ENCODE measurements at regions not wholly inside any gene's neighbourhood (a gene's known extent, or its start where the extent isn't known, plus 50 kb on each side); places are given as distances from the start of the nearest gene placed in this dataset.
"Not testable (repeated sequence)": the region's sequence is repeated elsewhere in the genome, so short reads cannot be mapped to it uniquely, and the experiment has no call there.

DNA sequence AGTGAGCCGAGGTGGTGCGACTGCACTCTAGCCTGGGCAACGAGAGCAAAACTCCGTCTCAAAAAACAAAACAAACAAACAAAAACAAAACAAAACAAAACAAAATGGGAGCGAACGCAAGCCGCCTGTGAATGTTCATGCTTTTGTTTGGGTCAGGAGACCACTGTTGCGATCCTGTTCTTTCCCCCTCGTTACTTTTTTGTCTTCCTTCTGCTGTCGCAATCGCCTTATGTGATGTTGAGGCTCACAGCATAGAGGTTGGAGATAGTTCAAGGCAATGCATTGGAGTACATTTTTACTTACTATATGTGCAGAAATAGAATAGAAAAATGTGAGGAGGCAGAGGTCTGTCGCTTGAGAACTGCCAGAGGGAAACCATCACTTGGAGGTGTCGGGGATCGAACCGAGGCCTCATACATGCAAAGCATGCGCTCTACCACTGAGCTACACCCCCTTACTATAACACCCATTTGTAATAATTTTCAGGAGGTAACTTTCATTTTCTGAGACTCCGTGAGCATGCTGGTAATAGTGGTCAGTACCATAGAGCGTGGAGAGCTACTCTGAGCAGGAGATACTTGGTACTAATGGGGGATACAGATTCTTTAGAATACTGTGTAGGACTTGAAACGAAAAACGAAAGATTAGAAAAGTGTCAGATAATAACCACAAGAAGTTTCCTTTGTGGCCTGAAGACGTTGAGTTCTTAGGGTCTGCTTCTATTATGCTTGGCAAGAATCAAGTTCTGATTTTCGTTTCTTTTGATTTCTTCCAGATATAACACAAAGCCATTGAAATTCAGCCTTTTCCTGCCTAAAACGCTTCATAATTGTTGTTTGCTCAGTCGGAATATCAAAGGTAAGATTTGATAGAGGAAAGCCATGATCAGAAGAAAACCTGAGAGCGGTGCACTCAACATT lies 121.1 kb downstream of the TRIM27 start:
- no peak for DNase-seq (ENCODE audit: low read depth in 2 of 2)

DNA sequence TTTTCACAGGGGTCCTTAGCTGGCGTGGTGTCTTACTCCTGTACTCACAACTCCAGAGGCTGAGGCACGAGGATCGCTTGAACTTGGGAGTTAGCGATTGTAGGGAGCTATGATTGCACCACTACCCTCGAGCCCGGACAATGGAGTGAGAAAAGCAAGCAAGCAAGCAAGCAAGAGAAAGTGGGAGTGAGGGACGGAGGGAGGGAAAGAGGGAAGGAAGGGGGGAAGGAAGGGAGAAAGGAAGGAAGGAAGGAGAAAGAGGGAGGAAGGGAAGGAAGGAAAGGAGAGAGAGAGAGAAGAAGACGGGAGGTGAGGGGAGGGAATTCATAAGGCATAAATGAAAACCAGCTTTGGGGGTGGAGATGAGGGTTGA lies 120.5 kb downstream of the TRIM27 start:
- no peak for DNase-seq (ENCODE audit: low read depth in 2 of 2)

DNA sequence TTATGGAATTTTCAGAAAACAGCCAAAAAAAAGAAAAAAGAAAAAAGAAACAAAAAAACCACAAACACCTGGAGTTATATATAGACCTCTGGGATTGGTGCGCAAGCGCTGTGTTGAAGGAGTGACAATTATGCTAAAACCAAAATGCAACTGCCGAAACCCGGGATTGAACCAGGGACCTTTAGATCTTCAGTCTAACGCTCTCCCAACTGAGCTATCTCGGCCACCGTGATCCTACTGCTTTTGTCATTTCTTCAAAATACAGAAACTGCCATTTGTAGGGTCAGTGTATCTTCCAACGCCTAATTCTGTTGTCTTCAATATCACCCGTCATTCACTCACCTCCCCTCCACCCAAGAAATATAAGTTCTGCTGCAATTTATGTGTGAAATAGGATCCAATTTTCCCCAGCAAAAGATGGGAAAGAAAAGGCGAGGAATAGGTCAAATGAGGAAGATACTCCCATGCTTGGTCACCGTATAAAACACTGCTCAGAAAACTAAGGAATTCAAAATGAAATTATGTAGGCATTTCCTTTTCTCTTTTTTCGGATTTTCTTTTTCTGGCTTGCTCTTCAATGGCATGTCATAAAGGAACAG lies 116.0 kb downstream of the TRIM27 start:
- DNase-seq (ENCODE audit: low read depth in 2 of 2), result no peak

DNA sequence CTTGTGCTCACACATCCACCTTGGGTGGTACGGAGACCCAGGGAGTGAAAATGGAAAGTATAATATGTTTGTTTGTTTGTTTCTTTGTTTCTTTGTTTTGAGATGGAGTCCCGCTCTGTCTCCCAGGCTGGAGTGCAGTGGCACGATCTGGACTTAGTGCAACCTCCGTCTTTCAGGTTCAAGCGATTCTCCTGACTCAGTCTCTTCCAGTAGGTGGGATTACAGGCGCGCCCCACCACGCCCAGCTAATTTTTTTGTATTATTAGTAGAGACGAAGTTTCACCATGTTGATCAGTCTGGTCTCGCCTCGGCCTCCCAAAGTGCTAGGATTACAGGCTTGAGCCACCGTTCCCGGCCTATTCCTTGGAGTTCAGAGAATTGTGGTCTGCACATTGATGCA lies 115.4 kb downstream of the TRIM27 start:
- no peak for DNase-seq (ENCODE audit: low read depth in 2 of 2)

DNA sequence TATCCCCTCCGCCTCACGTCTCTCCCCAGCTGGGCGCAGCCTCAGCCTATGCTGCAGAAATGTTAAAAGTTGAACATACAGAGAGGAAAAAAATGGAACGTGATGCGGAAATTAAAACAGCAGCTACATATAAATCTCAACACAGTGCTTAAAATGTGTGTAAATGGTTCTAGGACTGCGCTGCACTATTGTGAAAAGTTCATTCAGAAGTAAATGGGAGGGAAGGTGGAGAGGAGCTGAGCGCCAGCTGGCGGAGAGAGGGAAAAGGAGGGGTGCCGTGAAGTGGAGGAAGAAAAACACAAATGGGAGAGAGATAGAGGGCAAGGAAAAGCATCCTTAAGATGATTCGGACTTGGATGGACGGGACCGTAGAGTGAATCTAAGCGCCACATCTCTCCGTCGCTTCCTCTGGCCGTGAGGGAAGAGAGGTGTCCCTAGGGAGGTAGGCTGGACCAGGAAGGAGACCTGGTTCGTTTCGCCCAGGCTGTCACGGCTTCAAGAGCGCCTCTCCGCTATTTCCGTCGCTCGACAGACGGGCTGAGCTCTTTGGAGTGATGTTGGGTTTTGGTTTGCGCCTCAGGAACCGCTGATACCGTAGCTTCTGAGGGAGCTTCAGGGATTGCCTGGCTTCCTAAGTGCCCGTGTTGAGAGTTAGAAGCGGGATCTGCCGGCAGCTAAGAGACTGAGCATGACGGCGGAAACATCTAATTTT lies 113.7 kb downstream of the TRIM27 start:
- DNase-seq (ENCODE audit: low read depth in 2 of 2), result no peak

DNA sequence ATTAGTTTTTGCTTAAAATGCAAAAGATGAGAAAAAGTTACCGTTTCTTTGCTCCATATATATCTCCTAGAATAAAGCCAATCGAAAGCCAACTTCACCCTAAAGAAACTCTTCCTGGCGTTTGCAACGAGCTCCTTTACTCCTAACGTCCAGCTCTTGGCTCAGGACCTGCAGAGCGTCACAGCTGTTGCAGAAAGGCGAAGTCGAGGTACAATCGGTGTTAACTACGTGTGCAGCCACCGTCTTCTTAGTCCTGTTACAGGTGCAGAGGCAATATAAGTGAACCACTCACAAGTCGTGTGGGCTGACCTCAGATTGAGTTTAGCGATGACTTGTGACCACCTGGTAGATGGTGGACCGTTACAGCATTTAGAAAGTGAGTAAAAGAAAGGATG lies 113.1 kb downstream of the TRIM27 start:
- no peak for DNase-seq (ENCODE audit: low read depth in 2 of 2)

DNA sequence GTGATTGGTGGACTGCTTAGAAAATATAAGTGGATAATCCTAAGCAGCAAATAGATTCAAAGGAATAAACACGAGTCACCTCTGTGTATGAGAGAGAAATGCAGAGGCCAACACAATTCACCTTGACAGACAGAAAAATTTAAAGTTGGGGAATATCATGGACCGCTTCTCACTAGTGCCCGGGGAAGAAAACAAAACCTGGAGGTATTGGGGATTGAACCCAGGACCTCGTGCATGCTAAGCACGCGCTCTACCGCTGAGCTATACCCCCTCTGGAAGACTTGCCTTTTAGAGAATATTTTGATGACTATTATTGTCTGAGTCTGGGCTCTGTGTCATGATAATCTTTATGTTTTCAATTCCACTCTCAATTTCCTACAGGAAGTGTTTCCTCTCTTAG lies 111.9 kb downstream of the TRIM27 start:
- DNase-seq (ENCODE audit: low read depth in 2 of 2), result no peak

DNA sequence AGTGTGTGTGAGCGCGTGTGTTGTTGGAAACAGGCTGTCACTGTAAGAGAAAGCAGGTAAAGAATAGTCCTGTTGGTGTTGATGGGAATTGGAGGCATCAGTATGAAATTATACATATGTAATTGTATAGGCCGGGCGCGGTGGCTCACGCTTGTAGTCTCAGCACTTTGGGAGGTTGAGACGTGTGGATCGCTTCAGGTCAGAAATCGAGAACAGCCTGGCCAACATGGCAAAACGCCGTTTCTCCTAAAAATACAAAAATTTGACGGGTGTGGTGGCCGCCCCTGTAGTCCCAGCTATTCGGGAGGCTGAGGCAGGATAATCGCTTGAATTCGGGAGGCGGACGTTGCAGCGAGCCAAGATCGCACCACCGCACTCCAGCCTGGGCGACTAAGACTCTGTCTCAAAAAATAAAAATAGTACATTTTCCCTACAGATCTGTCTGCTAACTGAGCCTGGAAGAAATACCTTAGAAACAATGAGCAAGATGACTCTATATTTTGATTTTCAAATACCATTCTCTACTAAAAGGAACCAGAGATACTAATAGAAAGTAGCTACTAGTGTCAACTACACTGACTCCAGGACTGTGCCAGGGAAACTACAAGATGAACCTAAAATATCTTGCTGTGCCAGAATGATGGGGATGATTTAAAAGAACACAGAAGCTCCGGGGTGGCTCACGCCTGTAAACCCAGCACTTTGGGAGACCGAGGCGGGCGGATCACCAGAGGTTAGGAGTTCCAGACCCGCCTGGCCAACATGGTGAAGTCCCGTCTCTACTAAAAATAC lies 110.8 kb downstream of the TRIM27 start:
- no peak for DNase-seq (ENCODE audit: low read depth in 2 of 2)

DNA sequence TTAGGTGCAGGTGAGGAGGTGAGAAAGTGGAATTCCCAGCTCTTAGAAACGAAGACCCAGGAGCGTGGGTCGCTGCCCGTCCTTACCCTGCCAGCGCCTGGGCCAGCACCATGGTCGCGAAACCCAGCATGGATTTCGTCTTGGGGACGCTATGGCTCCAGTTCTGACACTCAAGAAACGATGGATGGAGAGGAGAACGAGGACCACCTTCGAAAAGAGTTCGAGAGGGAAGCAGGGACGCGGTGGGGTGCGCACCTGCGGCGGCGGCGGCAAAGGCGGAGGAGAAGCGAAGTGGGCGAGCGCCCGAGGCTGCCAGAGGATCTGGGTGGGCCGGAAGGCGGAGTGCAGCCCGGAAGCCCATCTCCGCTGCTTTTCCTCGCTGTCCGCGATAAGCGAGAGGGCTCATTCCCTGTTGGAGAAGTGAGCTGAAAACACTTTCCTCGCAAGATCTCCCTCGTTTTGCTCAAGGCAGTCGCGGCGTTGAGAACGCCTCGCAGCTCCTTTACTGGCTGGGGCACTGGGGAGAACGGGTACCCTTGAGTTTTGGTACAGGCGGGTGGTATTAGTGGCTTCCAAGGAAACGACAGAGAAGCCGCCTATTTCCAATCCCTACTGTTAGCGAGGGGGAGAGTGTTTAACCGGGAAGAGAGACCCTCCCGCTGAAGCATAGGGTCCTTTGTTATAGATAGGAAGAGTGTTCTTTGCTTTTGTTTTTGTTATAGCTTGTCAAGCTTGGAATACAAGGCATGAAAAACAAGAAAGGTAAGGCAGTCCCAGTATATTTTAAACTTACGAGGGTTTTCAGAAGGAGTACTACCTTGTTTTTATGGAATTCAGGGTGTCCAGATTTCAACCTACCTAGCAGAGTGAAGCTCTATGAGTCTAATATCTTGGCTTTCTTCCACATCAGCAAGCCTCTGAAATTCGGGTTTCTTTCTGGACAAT lies 109.5 kb downstream of the TRIM27 start:
- no peak for DNase-seq (ENCODE audit: low read depth in 2 of 2)

DNA sequence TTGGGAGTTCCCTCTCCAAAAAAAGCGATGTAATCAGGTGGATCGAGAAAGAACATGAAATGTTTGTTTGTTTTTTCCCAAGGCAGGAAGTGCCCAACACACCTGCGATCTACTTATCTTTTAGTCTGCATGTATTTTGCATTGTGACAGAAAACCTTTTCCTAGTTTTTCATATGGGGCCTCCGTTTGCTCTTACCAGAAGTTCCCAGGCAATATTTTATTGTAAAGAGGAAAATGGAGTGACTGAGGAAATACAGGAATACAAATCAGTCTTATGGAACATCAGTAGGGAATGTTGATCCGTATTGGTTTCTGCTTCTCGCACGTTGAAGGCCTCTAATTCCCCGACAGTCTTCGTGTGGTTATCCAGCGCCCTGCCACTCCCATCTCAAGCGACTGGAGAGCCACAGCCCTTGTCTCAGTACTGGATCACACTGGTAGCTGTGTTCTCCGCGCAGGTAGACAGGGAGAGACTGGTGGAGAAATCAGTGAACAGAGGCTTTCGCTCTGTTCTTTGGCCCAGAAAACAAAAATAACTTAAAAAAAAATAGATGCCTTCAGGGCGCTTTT lies 107.4 kb downstream of the TRIM27 start:
- no peak for DNase-seq (ENCODE audit: low read depth in 2 of 2)

DNA sequence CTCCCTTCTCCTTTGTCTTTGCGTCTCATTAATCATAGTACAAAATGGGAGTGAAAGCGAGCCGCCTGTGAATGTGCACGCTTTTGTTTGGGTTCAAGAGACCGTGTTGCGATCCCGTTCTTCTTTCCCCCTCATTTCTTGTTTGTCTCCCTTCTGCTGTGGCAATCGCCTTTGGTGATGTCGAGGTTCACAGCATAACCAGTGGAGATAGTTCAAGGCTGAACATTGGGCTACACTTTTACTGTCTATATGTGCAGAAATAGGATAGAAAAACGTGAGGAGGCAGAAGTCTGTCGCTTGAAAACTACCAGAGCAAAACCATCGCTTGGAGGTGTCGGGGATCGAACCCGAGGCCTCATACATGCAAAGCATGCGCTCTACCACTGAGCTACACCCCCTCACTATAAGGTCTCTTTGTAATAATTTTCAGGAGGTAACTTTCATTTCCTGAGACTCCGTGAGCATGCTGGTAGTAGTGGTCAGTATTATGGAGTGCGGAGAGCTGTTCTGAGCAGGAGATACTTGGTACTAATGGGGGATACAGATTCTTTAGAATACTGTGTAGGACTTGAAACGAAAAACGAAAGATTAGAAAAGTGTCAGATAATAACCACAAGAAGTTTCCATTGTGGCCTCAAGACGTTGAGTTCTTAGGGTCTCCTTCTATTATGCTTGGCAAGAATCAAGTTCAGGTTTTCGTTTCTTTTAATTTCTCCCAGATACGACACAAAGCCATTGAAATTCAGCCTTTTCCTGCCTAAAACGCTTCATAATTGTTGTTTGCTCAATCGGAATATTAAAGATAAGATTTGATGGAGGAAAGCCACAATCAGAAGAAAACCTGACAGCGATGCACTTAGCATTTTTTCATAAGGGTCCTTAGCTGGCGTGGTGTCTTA lies 106.6 kb downstream of the TRIM27 start:
- no peak for DNase-seq (ENCODE audit: low read depth in 2 of 2)

DNA sequence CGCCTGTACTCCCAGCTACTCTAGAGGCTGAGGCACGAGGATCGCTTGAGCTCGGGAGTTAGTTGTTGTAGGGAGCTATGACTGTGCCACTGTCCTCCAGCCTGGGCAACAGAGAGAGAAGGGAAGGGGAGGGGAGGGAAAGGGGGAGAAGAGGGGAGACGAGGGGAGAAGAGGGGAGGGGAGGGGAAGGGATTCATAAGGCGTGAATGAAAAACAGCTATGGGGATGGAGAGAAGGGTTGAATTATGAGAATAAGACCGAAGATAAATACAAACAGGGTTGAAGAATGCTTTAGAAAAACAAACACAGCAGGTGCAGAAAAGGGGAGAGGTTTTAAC lies 106.0 kb downstream of the TRIM27 start:
- DNase-seq (ENCODE audit: low read depth in 2 of 2), result no peak

DNA sequence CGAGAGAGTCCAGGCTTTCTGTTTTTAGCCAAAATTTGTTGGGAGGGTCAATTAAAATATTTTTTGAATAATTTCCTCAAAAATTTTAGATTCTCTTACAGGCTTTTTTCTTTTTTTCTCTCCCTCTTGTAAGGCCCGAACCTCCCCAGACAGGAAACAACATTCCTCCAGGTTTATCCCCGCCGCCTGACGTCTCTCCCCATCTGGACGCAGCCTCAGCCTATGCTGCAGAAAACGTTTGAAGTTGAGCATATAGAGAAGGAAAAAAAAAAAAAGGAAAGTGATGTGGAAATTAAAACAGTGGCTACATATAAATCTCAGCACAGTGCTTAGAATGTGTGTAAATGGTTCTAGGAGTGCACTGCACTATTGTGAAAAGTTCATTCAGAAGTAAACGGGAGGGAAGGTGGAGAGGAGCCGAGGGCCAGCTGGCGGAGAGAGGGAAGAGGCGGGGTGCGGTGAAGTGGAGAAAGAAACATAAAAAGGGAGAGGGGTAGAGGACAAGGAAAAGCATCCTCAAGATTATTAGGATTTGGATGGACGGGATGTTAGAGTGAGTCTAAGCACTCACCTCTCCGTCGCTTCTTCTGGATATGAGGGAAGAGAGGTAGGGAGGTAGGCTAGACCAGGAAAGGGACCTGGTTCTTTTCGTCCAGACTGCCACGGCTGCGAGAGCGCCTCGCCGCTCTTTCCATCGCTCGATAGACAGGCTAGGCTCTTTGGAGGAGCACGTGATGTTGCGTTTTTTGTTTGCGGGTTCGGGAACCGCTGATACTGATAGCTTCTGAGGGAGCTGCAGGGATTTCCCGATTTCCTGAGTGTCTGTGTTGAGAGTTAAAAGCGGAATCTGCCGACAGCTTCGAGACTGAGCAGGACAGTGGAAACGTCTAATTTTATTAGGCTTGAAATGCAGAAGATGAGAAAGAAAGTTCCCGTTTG lies 98.7 kb downstream of the TRIM27 start:
- no peak for DNase-seq (ENCODE audit: low read depth in 2 of 2)

DNA sequence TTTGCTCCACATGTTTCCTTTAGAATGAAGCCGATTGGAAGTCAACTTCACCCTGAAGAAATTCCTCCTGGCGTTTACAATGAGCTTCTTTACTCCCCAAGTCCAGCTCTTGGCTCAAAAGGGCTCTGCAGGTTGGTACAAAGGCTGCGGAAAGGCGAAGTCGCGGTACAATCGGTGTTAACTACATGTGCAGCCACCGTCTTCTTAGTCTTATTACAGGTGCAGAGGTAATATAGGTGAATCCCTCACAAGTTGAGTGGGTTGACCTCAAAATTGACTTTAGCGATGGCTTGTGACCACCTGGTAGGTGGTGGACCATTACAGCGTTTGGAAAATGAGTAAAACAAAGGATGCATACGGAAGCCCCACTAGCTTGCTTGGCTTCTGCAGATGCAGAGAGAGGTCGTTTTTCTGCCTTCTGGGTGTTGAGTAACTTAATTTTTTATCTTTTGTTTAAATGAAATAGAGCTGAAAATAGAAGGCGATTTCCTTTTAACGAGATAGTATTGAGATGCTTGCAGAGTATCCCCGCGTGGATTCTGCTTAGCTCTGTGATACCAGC lies 98.0 kb downstream of the TRIM27 start:
- DNase-seq (ENCODE audit: low read depth in 2 of 2), result no peak

DNA sequence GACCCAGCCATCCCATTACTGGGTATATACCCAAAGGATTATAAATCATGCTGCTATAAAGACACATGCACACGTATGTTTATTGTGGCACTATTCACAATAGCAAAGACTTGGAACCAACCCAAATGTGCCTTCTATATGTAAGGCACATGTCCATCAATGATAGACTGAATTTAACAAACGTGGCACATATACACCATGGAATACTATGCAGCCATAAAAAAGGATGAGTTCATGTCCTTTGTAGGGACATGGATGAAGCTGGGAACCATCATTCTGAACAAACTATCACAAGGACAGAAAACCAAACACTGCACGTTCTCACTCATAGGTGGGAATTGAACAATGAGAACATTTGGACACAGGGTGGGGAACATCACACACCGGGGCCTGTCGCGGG lies 92.1 kb downstream of the TRIM27 start:
- DNase-seq (ENCODE audit: low read depth in 2 of 2), result not testable (repeated sequence)

DNA sequence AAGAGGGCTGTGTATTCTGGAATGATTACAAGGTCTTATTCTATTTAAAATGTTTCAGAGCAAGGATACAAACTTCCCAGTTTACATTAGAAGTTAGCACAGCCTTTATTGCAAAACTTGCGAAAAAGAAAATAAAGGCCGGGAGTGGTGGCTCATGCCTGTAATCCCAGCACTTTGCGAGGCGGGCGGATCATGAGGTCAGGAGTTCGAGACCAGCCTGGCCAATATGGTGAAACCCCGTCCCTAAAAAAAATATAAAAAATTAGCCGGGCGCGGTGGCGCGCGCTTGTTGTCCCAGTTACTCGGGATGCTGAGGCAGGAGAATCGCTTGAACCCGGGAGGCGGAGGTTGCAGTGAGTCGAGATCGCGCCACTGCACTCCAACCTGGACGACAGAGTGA lies 87.1 kb downstream of the TRIM27 start:
- DNase-seq (ENCODE audit: low read depth in 2 of 2), result not testable (repeated sequence)

DNA sequence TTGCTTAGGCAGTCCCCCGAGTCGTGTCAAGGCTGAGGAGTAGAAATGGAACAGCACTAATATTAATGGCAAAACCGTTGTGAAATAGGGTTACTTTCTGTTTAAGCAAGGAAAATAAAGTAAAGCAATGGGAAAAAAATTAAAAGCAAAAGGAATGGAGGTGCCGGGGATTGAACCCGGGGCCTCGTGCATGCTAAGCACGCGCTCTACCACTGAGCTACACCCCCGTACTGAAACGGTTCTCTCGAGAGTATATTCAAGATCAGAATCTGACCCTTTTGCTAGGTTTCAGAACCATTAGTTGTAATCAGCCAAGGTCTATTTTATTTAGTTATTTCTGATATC lies 85.5 kb downstream of the TRIM27 start:
- DNase-seq (ENCODE audit: low read depth in 2 of 2), result peak; percentile 40 to 52
